Trophoblast cell (in vitro differentiated cells and primary cell): ENCODE measurements at regions not wholly inside any gene's neighbourhood (a gene's known extent, or its start where the extent isn't known, plus 50 kb on each side); places are given as distances from the start of the nearest gene placed in this dataset.

Experiments used
- DNase-seq, 2 donors: peaks; one replicate each; pipeline ENCODE4 v3.0.0-alpha.2; 2016
- H2AFZ ChIP-seq: 2 replicates; pipeline ENCODE4 v1.6.1; 2013; ENCODE audit warnings: low read length, moderate library complexity, mild to moderate bottlenecking; ENCODE audit not compliant: insufficient read depth, poor library complexity
- H2AK5ac ChIP-seq: 2 replicates; pipeline ENCODE4 v1.6.1; 2013; ENCODE audit warnings: mild to moderate bottlenecking, low read length
- H2BK120ac ChIP-seq: 2 replicates; pipeline ENCODE4 v1.6.1; 2013; ENCODE audit warnings: low read length, mild to moderate bottlenecking, moderate library complexity; ENCODE audit not compliant: insufficient read depth, poor library complexity
- H2BK12ac ChIP-seq: 2 replicates; pipeline ENCODE4 v1.6.1; 2013; ENCODE audit warnings: mild to moderate bottlenecking, low read length, moderate library complexity
- H2BK5ac ChIP-seq: 2 replicates; pipeline ENCODE4 v1.6.1; 2013; ENCODE audit warnings: low read length, low read depth, moderate library complexity, mild to moderate bottlenecking; ENCODE audit not compliant: poor library complexity
- H3K14ac ChIP-seq: 2 replicates; pipeline ENCODE4 v1.6.1; 2013; ENCODE audit warnings: mild to moderate bottlenecking, low read length
- H3K18ac ChIP-seq: 2 replicates; pipeline ENCODE4 v1.6.1; 2013; ENCODE audit warnings: mild to moderate bottlenecking, low read length
- H3K23ac ChIP-seq: 2 replicates; pipeline ENCODE4 v1.6.1; 2013; ENCODE audit warnings: low read length
- H3K27ac ChIP-seq: 2 replicates; pipeline ENCODE4 v1.5.1; 2013; ENCODE audit warnings: low read depth, mild to moderate bottlenecking, inconsistent platforms, low read length, moderate library complexity
- H3K27me3 ChIP-seq: 2 replicates; pipeline ENCODE4 v1.6.1; 2013; ENCODE audit warnings: inconsistent platforms, mild to moderate bottlenecking, low read length, moderate library complexity; ENCODE audit not compliant: insufficient read depth
- H3K36me3 ChIP-seq, 2 experiments: 1 replicate in 1 of 2; 2 replicates in 1 of 2; pipeline ENCODE4 v1.6.1; 2013; ENCODE audit warnings: low read length in 2 of 2, mild to moderate bottlenecking in 2 of 2, moderate library complexity in 1 of 2; ENCODE audit not compliant: insufficient read depth in 2 of 2, control insufficient read depth in 1 of 2
- H3K4ac ChIP-seq: 2 replicates; pipeline ENCODE4 v1.6.1; 2013; ENCODE audit warnings: low read depth, mild to moderate bottlenecking, low read length, moderate library complexity
- H3K4me1 ChIP-seq, 2 experiments: 1 replicate in 1 of 2; 2 replicates in 1 of 2; pipeline ENCODE4 v1.6.1; 2013; ENCODE audit warnings: low read length in 2 of 2, mild to moderate bottlenecking in 2 of 2, moderate library complexity in 1 of 2; ENCODE audit not compliant: insufficient read depth in 2 of 2, control insufficient read depth in 1 of 2
- H3K4me2 ChIP-seq: 2 replicates; pipeline ENCODE4 v1.6.1; 2013; ENCODE audit warnings: inconsistent platforms, mild to moderate bottlenecking, low read length, moderate library complexity
- H3K4me3 ChIP-seq: 2 replicates; pipeline ENCODE4 v1.5.1; 2013; ENCODE audit warnings: mild to moderate bottlenecking, low read depth, low read length, inconsistent platforms
- H3K79me1 ChIP-seq: one replicate; pipeline ENCODE4 v1.6.1; 2013; ENCODE audit warnings: low read length
- H3K79me2 ChIP-seq: 2 replicates; pipeline ENCODE4 v1.6.1; 2013; ENCODE audit warnings: low read length, mild to moderate bottlenecking; ENCODE audit not compliant: control insufficient read depth, insufficient read depth, poor library complexity
- H3K9ac ChIP-seq: 2 replicates; pipeline ENCODE4 v1.6.1; 2013; ENCODE audit warnings: mild to moderate bottlenecking, low read length
- H3K9me3 ChIP-seq: 2 replicates; pipeline ENCODE4 v1.6.1; 2013; ENCODE audit warnings: low read depth, mild to moderate bottlenecking, control low read depth, inconsistent platforms, low read length; ENCODE audit not compliant: insufficient read depth
- H4K12ac ChIP-seq: 2 replicates; pipeline ENCODE4 v1.6.1; 2013; ENCODE audit warnings: low read depth, mild to moderate bottlenecking, low read length, moderate library complexity
- H4K8ac ChIP-seq: 2 replicates; pipeline ENCODE4 v1.6.1; 2013; ENCODE audit warnings: low read depth, mild to moderate bottlenecking, low read length, moderate library complexity
- H4K91ac ChIP-seq: one replicate; pipeline ENCODE4 v1.6.1; 2013; ENCODE audit warnings: low read depth, mild to moderate bottlenecking, low read length, moderate library complexity
- WGBS: extraction: QIAGEN DNeasy Blood & Tissue Kit; methylation state at CpG from one replicate; pipeline ENCODE4 v1.1.7; 2013; ENCODE audit warnings: missing lambda C conversion rate; ENCODE audit not compliant: insufficient read length, insufficient coverage; ENCODE audit errors: extremely low coverage; 5-methylcytosine and 5-hydroxymethylcytosine counted together

DNA sequence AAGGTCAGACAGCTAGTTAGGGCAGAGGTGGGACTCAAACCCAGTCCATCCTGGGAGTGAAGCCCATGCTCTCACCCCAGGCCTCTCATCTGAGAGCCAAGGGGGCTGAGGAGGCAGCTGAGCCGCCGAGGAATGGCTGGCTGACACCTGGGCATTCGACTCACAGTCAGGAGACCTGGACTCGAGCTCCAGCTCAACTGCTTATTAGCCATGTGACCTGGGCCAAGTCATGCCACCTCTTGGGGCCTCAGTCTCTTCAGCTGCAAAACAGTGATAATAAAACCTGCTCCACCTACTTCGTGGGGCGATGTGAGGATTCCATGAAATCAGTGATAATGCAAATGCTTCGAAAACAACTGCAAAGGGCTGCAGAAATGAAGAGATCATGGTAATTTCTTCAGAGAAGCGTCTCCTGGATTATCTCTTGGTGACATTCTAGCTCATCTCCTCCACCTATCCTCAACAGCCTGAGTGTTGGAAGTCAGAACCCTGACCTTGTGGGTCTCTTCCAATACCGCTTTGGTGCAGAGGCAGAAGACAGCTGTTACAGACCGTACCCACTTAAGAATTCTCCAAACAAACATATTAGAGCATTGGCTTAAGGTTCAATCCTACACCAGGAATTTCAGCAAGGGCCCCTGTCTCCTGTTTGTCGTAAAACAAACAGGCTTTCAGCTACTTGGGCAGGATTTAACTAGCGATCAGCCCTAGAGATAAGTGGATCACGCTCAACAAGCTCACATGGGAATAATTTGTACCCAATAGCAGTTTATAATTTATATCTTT, 60.0 kb upstream of the PIM1 start:
- no peaks in the 10 kb centered on the region for H3K36me3 ChIP-seq
- no peak overlapping the region for H3K9ac ChIP-seq
- H3K18ac ChIP-seq = no peak overlapping the region
- no peak overlapping the region for H4K8ac ChIP-seq
- no peak overlapping the region for H3K4me2 ChIP-seq
- H3K79me1 ChIP-seq = no peaks in the 10 kb centered on the region
- WGBS = no CpG with 5 or more reads among the region's 13 CpGs
- no peak overlapping the region for H2BK12ac ChIP-seq
- H3K27me3 ChIP-seq = no peaks in the 10 kb centered on the region
- H3K4ac ChIP-seq = no peak overlapping the region
- H3K27ac ChIP-seq = no peak overlapping the region
- DNase-seq = no peak
- no peak overlapping the region for H3K4me3 ChIP-seq
- no peak overlapping the region for H4K12ac ChIP-seq
- H3K23ac ChIP-seq = no peak overlapping the region
- no peak overlapping the region for H2BK5ac ChIP-seq
- H3K79me2 ChIP-seq = no peaks in the 10 kb centered on the region
- peaks cover 1% of the 10 kb centered on the region for H3K9me3 ChIP-seq
- H4K91ac ChIP-seq = no peak overlapping the region
- H3K4me1 ChIP-seq = peaks cover 4 to 9% of the 10 kb centered on the region in 2 experiments
- H2AFZ ChIP-seq = no peak overlapping the region
- H2BK120ac ChIP-seq = no peak overlapping the region
- no peak overlapping the region for H3K14ac ChIP-seq
- H2AK5ac ChIP-seq = no peak overlapping the region

DNA sequence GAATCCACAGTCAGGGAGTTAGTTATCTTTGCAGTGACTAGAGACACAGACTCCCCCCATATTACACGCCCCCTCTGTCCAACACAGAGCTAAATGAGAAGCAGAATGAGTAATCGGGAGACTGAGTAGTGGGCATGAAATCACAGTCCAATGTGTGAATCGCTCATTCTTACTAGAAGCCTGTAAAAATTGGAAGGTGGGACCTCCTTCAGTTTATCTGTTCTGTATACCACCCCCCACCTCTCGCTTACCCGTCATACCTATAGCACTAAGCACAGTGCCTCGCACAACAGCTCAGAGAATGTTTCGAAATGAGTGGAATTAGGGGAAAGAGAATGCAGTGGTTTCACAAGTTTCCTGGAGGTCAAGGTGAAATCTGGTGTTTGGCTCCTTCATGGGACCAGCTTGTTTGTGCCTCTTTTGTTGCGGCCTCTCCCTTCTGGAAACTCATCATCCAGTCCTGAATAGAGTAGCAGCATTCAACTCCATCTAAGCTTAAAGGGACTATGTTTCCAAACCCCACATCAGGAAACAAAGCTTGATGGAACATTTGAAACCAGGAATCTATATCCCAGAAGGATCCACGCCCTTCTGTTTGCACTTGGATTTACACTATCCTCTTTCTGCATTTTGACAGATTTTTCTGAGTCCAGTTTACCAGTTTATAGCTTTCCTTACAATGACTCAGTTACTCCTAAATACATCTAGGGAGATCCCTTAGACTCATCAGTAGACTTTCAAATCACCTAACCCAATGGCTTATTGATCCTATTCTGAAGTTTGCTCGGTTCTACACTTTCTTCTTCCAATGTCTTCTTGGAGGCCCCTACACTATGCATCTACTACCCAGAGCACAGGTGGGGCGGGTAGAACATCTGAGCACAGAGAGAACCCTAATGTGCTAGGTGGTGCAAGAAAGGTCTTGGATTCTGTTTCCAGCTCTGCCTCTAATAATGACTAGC, 59.2 kb upstream of the PIM1 start:
- H3K27ac ChIP-seq = no peak overlapping the region
- peaks cover 1% of the 10 kb centered on the region for H3K9me3 ChIP-seq
- no peak overlapping the region for H3K4me3 ChIP-seq
- no peak overlapping the region for H4K91ac ChIP-seq
- H3K23ac ChIP-seq = no peak overlapping the region
- H3K79me2 ChIP-seq = no peaks in the 10 kb centered on the region
- H3K4me1 ChIP-seq = peaks cover 4 to 9% of the 10 kb centered on the region in 2 experiments
- no peak overlapping the region for H2AFZ ChIP-seq
- H3K14ac ChIP-seq = no peak overlapping the region
- WGBS = no CpG with 5 or more reads among the region's 11 CpGs
- peak in 1 of 2 donors; percentile 65 for DNase-seq
- no peaks in the 10 kb centered on the region for H3K27me3 ChIP-seq
- no peaks in the 10 kb centered on the region for H3K79me1 ChIP-seq
- H2BK5ac ChIP-seq = no peak overlapping the region
- H3K18ac ChIP-seq = no peak overlapping the region
- no peak overlapping the region for H2AK5ac ChIP-seq
- no peak overlapping the region for H4K12ac ChIP-seq
- H4K8ac ChIP-seq = no peak overlapping the region
- no peak overlapping the region for H2BK120ac ChIP-seq
- H3K9ac ChIP-seq = no peak overlapping the region
- H2BK12ac ChIP-seq = no peak overlapping the region
- H3K4me2 ChIP-seq = no peak overlapping the region
- H3K4ac ChIP-seq = no peak overlapping the region
- no peaks in the 10 kb centered on the region for H3K36me3 ChIP-seq

DNA sequence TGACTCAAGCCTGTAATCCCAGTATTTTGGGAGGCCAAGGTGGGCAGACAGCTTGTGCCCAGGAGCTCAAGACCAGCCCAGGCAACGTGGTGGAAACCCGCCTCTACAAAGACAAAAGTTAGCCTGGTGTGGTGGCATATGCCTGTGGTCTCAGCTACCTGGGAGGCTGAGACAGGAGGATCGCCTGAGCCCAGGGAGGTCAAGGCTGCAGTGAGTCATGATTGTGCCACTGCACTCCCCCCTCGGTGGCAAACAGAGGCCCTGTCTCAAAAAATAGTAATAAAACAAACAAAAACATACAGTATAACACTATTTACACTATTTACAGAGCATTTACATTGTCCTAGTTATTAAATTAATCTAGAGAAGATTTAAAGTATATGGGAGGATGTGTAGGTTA, 56.0 kb upstream of the PIM1 start:
- Histone ChIP-seq H3K9ac (no peak overlapping the region), H3K4me2 (no peak overlapping the region), H3K79me2 (no peaks in the 10 kb centered on the region), H2AFZ (no peak overlapping the region), H3K27ac (no peak overlapping the region), H3K4me3 (no peak overlapping the region), H4K91ac (no peak overlapping the region), H3K79me1 (no peaks in the 10 kb centered on the region), H4K12ac (no peak overlapping the region), H3K4ac (no peak overlapping the region), H2BK120ac (no peak overlapping the region), H3K36me3 (no peaks in the 10 kb centered on the region), H3K14ac (no peak overlapping the region), H3K9me3 (peaks cover 1% of the 10 kb centered on the region), H3K18ac (no peak overlapping the region), H2BK12ac (no peak overlapping the region), H3K27me3 (no peaks in the 10 kb centered on the region), H3K4me1 (peaks cover 4 to 9% of the 10 kb centered on the region in 2 experiments), H4K8ac (no peak overlapping the region), H2BK5ac (no peak overlapping the region), H2AK5ac (no peak overlapping the region), H3K23ac (no peak overlapping the region)
- no peak for DNase-seq
- WGBS = no CpG with 5 or more reads among the region's 4 CpGs

DNA sequence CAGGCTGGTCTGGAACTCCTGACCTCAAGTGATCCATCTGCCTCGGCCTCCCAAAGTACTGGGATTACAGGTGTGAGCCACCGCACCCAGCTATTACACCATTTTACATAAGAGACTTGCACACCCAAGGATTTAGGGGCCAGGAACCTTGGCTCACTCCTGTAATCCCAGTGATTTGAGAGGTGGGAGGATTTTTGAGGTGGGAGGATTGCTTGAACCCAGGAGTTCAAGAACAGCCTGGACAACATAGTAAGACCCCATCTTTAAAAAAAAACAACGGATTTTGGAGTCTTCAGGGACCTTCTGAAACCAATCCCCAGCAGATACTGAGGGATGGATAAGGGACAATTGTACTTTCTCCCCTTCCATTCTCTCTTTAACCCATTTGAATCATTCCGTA, 55.3 kb upstream of the PIM1 start:
- H3K36me3 ChIP-seq = no peaks in the 10 kb centered on the region

More for the DNA sequence above, 55.3 kb upstream of the PIM1 start:
- Histone ChIP-seq H3K4me3 (no peak overlapping the region), H3K14ac (no peak overlapping the region), H3K27me3 (no peaks in the 10 kb centered on the region), H4K91ac (no peak overlapping the region), H4K12ac (no peak overlapping the region), H3K79me1 (no peaks in the 10 kb centered on the region), H2AK5ac (no peak overlapping the region), H4K8ac (no peak overlapping the region), H2BK12ac (no peak overlapping the region), H3K23ac (no peak overlapping the region), H3K4me2 (no peak overlapping the region), H3K18ac (no peak overlapping the region), H3K79me2 (no peaks in the 10 kb centered on the region), H3K9me3 (no peaks in the 10 kb centered on the region), H3K9ac (no peak overlapping the region), H2AFZ (no peak overlapping the region), H3K4me1 (peaks cover 4 to 9% of the 10 kb centered on the region in 2 experiments), H3K27ac (no peak overlapping the region), H2BK120ac (no peak overlapping the region), H3K4ac (no peak overlapping the region), H2BK5ac (no peak overlapping the region)
- DNase-seq = no peak
- WGBS = no CpG with 5 or more reads among the region's 4 CpGs
